C1 segment of cervical spinal cord (tissue), 14 donors: ENCODE measurements at regions not wholly inside any gene's neighbourhood (a gene's known extent, or its start where the extent isn't known, plus 50 kb on each side); places are given as distances from the start of the nearest gene placed in this dataset.
"Not testable (repeated sequence)": the region's sequence is repeated elsewhere in the genome, so short reads cannot be mapped to it uniquely, and the experiment has no call there.

Source experiments
- DNase-seq, 14 donors: peaks; one replicate each; lab custom pipeline; 2025; lab: John Stamatoyannopoulos, UW

GRCh38 chr12:112615196-112615595, 176.4 kb upstream of the RPH3A start:
- DNase-seq, result peak in 1 of 14 donors; percentile 1

DNA sequence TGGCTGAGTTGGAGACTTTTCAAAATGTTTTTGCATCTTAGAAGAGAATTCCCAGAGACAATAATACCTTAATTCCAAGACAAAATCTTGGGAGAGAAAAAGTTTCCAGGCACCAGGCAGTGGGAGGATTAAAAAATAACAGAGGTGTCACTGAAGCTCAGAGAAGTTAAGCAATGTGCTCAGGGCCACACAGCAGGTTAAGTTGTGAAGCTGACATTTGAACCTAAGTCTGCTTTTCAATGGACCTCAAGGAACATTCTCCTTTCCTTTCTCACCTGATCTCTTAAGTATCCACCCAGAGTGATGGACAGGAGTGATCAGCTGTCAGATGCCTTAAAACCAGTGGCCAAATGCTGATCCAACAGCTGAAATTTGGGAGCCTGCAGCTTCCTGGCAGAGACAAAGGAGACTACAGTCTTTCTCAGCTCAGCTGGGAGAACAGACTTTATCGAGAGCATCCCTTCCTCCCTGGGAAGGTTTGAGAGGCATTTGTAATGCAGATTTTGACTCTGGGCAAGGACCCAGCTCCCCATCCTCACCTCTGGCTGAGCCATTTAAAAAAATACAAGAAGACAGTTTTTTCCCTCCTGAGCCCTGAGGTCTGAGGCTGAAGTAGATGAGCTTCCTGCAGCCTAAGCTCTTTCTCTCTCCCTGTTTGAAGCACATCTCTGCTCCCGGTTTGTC, 174.9 kb upstream of the RPH3A start:
- DNase-seq, result peak in 2 of 14 donors; percentile 0 to 35

DNA sequence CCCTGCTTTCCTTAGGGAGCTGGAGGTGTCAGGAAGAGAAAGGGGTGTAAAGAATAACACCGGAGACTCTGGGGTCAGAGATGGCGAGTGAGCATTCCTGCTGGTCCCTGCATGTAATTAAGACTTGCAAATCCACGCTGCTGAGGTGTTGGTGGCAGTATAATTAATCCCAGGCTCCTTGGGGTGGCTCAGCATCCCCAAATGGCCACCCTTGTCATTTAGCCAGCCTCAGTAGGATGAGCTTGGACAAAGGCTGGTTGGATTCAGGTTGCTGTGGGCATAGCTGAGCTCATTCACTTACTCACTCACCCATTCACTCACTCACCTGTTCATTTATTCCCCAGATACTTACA, 174.4 kb upstream of the RPH3A start:
- DNase-seq, result peak in 1 of 14 donors; percentile 41

DNA sequence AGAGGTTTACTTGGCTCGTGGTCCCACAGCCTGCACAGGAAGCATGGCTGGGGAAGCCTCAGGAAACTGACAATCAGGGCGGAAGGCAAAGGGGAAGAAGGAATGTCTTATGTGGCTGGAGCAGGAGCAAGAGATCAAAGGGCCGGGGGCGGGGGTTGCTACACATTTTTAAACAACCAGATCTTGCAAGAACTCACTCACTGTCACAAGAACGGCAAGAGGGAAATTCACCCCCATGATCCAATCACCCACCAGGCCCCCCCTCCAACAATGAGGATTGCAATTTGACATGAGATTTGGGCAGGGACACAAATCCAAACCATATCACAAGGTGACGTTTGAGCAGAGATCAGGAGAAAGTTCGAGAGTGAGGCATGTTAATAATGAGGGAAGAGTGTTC, 163.7 kb upstream of the RPH3A start:
- no peak for DNase-seq

DNA sequence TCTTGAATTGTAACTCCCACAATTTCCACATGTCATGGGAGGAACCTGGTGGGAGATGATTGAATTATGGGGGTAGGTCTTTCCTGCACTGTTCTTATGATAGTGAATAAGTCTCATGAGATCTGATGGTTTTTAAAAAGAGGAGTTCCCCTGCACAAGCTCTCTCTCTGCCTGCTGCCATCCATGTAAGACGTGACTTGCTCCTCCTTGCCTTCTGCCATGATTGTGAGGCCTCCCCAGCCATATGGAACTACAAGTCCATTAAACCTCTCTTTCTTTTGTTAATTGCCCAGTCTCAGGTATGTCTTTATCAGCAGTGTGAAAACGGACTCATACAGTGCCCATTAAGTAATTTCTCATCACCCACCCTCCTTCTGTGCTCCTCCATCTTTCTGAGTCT, 159.6 kb upstream of the RPH3A start:
- DNase-seq, result not testable (repeated sequence)

DNA sequence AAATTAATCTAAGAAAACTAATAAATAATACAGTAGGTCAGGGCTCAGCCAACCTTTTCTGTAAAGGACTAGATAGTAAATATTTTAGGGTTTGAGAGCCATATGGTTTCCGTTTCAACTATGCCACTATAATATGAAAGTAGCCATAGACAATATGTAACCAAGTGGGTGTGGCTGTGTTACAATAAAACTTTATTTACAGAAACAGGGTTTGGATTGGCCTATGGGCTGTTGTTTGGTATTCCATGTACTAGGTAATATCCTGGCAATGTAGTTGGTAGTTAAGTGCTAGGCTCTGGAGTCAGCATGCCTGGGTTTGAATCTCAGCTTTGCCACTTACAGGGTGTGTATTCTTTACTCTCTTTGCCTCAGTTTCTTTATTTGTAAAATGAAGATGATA, 156.5 kb upstream of the RPH3A start:
- DNase-seq, result no peak

- DNase-seq, result no peak
These were observed 153.1 kb upstream of the RPH3A start for GRCh38 chr12:112638420-112638819.

- DNase-seq, result no peak
These were observed 146.0 kb upstream of the RPH3A start for GRCh38 chr12:112645586-112645985.

DNA sequence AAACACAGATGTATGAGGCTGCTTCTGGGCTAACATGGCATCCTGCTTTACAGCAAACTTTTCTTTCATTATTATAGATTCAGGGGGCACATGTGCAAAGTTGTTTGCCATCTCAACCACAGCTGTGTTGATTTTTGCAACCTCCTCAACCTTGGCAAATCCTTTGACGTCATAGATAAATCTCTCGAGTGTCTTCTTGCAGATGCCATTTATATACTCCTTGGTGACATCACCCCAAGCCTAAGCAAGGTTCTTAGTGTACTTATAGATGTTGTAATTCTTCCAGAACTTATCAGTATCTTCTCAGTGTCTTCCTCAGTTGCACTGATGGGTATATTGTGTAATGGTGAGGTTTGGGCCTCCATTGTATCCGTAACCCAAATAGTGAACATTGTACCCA, 135.4 kb upstream of the RPH3A start:
- DNase-seq, result no peak

GRCh38 chr12:112664569-112664968, 127.0 kb upstream of the RPH3A start:
- DNase-seq, result no peak

DNA sequence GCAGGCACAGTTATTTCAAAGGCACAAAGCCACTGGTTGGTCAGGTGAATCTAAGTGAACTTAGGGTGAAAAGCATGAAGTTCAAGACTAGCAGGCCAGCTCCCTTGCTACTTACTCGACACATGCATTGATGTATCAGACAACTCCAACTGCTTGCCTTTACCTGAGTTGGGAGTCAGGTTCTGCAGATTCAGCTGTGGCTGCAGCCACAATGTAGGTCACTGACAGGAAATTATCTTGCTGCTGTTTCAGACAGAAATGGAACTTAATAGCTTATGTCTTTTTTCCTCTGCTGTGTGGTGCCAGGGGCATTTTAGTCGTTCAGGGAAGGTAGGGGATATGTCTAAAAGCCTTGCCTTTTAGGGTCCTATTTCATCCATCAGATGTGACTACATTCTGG, 125.6 kb upstream of the RPH3A start:
- no peak for DNase-seq

- no peak for DNase-seq
These were observed 120.0 kb upstream of the RPH3A start for GRCh38 chr12:112671564-112671963.

GRCh38 chr12:112674539-112674938, 117.0 kb upstream of the RPH3A start:
- no peak for DNase-seq

- DNase-seq, result no peak
These were observed 115.0 kb upstream of the RPH3A start for GRCh38 chr12:112676507-112676906.

- no peak for DNase-seq
These were observed 114.3 kb upstream of the RPH3A start for GRCh38 chr12:112677050-112677765.

- no peak for DNase-seq
These were observed 110.6 kb upstream of the RPH3A start for GRCh38 chr12:112680993-112681392.

GRCh38 chr12:112682586-112682985, 109.0 kb upstream of the RPH3A start:
- no peak for DNase-seq

- no peak for DNase-seq
These were observed 106.8 kb upstream of the RPH3A start for GRCh38 chr12:112684742-112685141.

DNA sequence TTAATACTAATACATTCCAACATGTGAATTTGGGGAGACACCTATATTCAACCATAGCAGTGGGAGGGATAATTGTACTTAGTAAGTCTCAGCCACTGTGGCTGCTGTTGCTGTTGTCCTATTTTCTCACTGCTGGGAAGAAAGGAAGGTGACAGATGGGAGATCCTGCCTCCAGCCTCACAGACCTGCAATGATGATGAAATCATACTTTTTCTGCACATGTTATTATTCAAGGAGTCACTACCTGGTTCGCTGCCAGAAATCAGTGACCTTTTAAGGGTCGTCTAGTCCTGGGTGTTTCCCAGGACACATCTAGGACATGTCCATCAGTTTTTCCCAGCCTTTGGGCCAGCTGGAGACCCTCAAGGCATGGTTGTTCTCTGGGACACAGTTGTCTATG, 106.2 kb upstream of the RPH3A start:
- DNase-seq, result peak in 1 of 14 donors; percentile 68

- peak in 1 of 14 donors; percentile 30 for DNase-seq
These were observed 105.2 kb upstream of the RPH3A start for GRCh38 chr12:112686373-112686772.

- no peak for DNase-seq
These were observed 97.5 kb upstream of the RPH3A start for GRCh38 chr12:112694065-112694464.

DNA sequence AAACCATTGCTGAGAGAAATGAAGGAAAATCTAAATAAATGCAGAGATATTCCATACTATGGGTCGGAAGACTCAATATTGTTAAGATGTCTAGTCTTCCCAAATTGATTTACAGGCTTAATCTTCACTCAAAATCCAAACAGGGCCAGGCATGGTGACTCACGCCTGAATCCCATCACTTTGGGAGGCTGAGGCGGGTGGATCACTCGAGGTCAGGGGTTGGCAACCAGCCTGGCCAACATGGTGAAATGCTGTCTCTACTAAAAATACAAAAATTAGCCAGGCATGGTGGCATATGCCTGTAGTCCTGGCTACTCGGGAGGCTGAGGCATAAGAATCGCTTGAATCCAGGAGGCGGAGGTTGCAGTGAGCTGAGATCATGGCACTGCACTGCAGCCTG, 94.1 kb upstream of the RPH3A start:
- not testable (repeated sequence) for DNase-seq

DNA sequence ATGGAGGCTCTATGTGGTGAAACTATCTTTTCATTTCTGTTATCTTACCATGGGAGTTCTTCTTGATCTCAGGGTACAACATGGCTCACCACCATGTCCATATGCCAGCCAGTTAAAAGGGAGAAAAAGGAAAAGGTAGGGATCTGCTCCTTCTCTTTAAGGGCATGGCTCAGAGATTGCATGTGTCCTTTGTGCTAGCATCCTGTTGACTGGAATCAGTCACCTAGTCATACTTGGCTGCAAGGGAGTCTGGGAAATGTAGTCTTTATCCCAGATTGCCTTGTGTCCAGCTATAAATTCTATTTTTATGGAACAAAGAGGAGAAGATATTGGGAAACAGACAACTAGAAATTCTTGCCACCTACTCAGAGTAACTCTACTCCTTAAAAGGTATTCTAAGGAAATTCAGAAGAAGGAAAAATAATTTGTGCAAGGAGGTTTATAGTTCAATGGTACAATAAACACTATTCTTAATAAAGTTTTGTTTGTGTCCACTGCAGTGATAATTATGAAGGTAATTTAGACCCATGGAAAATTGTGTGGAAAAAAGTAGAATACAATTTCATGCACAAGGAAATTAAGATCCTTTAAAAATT, 86.4 kb upstream of the RPH3A start:
- no peak for DNase-seq
